GM18505 (cell line): ENCODE measurements at regions not wholly inside any gene's neighbourhood (a gene's known extent, or its start where the extent isn't known, plus 50 kb on each side); places are given as distances from the start of the nearest gene placed in this dataset.

Source experiments
- ATAC-seq: cut with Tn5 transposase; IDR thresholded peaks from one replicate; pipeline ENCODE4 v1.9.1; 2021; ENCODE audit not compliant: unreplicated experiment
- POLR2A ChIP-seq: IDR thresholded peaks from 4 replicates; pipeline ENCODE4 v1.6.1; 2011; ENCODE audit warnings: borderline replicate concordance; ENCODE audit not compliant: insufficient read depth, insufficient read length; ENCODE audit errors: extremely low read depth

- ATAC-seq: peak; percentile 82
- TF ChIP-seq POLR2A: no peak
Measured at GRCh38 chr15:39426552-39427532, 154.0 kb upstream of the THBS1 start.

- ATAC-seq: peak; percentile 3
- TF ChIP-seq POLR2A: no peak
Measured at GRCh38 chr15:39427705-39428104, 153.2 kb upstream of the THBS1 start.

- ATAC-seq: peak; percentile 45
Measured at GRCh38 chr15:39429898-39430357, 151.0 kb upstream of the THBS1 start.

GRCh38 chr15:39430389-39430788 lies 150.5 kb upstream of the THBS1 start:
- ATAC-seq: no peak
- no peak for TF ChIP-seq POLR2A

More at GRCh38 chr15:39429898-39430357, 151.0 kb upstream of the THBS1 start:
- no peak for TF ChIP-seq POLR2A

- no peak for TF ChIP-seq POLR2A
- ATAC-seq: no peak
Measured at GRCh38 chr15:39431376-39431775, 149.5 kb upstream of the THBS1 start.

DNA sequence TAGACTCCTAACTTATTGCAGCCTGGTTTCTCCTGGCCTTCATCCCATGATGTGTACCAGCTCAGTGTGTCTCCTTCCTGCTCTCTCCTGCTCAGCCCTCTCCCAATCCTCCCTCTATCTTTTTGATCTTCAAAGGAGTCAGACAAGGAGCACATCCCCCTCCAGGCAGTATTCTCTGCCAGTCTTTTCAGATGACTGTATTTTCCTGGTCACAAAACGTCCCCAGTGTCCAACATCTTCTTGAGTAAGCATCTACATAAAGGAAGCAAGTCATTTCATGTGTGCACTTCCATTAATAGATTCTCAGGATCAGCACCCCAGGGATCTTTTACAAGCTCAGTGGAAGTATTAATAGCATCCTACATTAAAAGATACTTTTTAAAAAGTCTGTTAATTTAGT lies 148.9 kb upstream of the THBS1 start:
- TF ChIP-seq POLR2A: no peak
- ATAC-seq: no peak

GRCh38 chr15:39432912-39433348 lies 147.9 kb upstream of the THBS1 start:
- no peak for ATAC-seq
- no peak for TF ChIP-seq POLR2A

DNA sequence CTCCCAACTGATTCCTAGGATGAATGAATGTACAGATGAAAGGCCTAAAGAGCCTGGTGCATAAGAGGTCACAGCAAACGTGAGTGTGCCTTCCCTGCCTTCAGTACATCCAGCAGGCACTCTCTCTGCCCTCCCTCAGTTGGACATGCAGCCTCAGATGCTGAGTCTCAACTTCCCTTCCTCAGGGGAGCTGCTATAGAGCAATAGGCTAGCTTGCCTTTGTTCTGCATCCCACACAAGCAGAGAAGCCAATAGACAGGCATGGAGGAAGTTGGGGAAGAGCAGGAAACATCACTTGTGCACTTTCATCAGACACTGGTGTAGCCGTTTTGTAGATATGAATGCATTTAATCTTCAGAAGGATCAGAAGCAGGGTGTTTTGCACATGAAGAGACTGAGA lies 147.5 kb upstream of the THBS1 start:
- TF ChIP-seq POLR2A: no peak
- no peak for ATAC-seq

DNA sequence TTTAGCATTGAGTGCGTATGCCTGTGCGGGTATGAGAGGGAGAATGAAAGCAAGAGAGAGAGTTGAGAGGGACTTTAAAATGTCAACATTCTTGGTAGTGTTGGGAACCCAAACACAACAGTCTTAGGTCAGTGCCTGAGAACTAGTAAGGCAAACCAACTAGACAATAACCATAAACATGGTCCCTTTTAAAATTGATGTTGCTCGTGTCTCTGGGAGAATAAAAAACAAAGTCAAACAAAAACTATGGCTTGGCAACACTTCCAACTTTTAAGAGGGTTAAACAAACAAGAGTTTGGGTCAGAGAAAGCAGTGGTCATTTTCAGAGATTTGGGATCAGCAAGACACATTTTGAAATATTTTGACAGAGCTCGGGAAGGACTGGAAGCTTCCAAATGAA lies 146.7 kb upstream of the THBS1 start:
- TF ChIP-seq POLR2A: no peak
- no peak for ATAC-seq

GRCh38 chr15:39434751-39435238 lies 146.1 kb upstream of the THBS1 start:
- no peak for TF ChIP-seq POLR2A
- ATAC-seq: no peak

- ATAC-seq: no peak
- no peak for TF ChIP-seq POLR2A
Measured at GRCh38 chr15:39435244-39435643, 145.6 kb upstream of the THBS1 start.

- no peak for ATAC-seq
- no peak for TF ChIP-seq POLR2A
Measured at GRCh38 chr15:39438260-39438659, 142.6 kb upstream of the THBS1 start.

DNA sequence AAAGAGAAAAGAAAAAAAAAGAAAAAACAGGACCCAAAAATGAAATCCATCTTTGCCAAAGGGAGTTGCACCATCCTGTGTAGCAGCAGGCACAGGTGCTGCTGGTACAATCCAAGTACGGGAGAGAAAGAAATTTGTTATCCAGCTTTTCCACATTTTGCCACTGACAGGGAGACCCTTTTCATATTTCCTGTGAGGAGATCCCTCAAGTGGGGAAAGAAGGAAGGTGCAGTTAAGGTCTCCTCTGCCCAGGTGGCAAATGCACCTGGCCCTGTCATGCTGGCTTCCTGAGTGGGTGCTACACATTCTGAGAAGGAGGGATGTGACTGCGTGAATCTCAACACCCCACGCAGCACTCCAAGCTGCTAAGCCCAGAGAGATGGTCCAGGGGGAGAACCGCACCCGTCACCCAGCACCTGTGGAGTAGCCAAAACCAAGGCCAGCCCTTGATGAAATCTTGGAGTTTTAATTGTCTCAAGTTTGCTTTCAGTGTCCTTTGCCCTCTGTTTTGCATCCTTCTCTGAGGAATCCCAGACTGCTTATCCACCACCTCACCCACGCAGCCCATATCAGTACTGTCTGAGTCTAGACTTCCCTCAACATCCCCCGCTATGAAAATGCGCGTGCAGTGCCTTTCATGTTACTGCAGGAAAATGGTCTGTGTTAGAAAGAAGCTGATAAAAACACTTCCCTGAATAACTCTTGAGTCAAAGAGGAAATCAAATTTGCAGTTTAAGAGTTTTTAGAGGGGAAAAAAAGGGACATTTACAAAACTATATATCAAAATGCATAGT lies 141.9 kb upstream of the THBS1 start:
- no peak for TF ChIP-seq POLR2A
- no peak for ATAC-seq
